Hematopoietic multipotent progenitor cell treated with erythropoietin and hydrocortisone succinate and interleukin-3 and kit ligand, for 6 days (in vitro differentiated cells): ENCODE measurements at regions not wholly inside any gene's neighbourhood (a gene's known extent, or its start where the extent isn't known, plus 50 kb on each side); places are given as distances from the start of the nearest gene placed in this dataset.
A peak's percentile ranks its signal among the peaks of the same experiment; 100 is the strongest.

Experiments
- DNase-seq: peaks from one replicate; pipeline ENCODE4 v3.0.0-alpha.2; 2015

- DNase-seq: no peak
Observed at GRCh38 chr11:33615751-33616150, 84.9 kb downstream of the C11orf91 start.

DNA sequence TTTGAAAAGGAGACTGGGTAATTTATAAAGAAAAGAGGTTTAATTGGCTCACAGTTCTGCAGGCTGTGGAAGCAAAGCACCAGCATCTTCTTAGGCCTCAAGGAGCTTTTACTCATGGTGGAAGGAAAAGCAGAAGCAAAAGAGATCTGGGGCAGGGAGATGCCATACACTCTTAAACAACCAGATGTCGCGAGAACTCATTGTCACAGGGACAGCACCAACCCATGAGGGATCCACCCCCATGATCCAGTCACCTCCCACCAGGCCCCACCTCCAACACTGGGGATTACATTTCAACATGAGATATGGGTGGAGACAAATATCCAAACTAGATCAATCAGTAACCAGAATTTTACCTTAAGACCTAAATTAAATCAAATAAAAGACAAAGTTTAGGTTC is 87.2 kb downstream of the C11orf91 start:
- no peak for DNase-seq

DNA sequence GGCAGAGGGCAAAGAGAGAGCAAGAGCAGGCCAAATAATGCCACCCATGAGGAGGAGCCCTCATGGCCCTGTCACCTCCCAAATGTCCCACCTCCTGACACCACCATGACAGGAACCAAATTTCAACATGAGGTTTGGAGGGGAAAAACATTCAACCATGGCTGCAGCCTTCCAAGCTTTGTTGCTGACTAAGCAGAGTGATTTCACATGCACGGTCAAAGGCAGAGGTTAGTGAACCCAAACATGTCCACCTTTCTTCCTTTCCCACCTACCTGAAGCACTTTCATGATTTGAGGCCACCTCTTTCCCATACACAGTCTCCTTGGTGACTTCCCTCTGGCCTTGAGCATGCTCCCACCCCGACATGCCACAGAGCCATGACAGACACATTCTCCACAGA is 89.7 kb downstream of the C11orf91 start:
- DNase-seq: no peak

DNA sequence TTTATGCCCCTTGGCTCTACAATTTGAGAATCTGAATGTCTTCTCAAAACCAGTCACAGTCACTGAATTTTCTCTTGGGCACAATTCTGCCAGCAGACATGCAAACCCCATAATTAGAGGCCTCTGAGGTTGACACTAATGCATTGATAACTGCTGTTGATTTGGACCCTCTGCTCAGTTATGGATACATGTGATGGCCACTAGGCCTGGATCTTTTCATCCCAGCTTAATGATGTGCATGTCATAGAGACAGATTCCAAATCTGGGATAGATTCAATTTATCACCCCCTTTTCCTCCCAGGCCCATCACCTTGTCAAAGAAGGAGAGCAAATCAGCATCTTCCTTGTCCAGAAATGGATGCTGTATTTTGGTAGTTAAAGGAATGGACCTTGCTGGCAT is 92.2 kb downstream of the C11orf91 start:
- DNase-seq: no peak

- DNase-seq: no peak
Observed at GRCh38 chr11:33606762-33607161, 93.9 kb downstream of the C11orf91 start.

- no peak for DNase-seq
Observed at GRCh38 chr11:33605703-33606102, 94.9 kb downstream of the C11orf91 start.

DNA sequence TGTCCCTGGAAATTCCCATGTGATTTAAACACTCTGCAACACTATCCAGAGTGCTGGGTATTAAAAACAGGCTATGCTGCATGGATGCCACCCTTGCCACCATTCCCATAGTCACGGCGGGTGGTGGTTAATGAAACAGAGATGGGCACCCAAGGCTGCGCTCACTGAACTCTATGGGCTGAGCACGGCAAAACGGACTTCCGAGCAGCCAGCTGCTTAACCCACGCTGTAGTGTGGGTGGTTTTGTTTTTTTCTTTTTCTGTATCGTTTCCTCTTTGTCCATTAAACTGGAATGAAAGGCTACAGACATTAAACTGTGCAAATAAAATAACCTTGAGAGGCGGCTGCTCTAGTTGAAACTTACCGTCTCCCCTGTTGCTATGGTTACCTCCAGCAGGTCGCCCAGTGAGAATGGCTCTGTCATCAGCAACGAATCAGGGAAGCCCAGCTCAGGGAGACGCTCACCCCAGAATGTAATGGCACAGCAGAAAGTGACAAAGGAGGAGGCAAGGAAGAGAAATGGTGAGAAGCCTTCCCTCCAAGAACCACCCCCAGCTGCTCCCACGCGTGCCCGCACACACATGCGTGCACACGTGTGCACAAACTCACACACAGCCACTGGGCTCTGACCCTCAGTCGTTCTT is 102.1 kb downstream of the C11orf91 start:
- DNase-seq: no peak

- no peak for DNase-seq
Observed at GRCh38 chr11:33594188-33594587, 106.4 kb downstream of the C11orf91 start.

DNA sequence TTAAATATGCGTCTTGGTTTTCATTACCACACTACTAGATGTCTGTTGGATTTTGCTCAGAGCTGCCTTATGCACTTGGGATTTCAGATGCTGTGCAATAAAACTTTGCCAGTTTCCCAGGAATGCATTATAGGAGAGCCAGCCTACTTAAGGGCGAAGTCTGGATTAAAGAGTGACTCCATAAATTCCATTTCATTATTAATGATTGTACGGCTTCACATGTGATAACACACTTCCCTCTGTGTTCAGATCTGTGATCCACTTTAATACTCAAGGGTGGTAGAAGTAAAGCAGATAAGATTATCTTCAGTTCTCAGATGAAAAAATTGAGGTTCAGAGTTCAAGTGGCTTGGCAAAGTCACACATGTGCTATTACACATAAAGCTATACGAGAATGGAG is 110.2 kb downstream of the C11orf91 start:
- no peak for DNase-seq

DNA sequence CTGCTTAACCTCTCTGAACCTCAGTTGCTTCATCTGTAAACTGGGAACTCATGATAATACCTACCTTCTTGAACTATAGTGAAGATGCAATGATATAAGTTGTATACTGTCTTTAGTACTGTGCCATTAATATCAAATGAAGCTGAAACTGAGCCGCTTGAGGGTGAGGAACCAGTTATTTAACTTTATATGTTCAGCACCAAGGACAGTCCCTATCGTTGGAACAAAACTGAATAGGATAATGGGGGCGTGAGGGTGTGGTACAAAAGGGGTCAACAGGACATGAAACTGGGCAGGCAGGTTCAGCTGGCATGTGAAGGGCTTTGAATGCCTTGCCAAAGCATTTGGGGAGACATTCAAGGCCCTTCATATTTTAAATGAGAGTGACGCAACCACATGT is 112.6 kb downstream of the C11orf91 start:
- DNase-seq: peak; percentile 4

DNA sequence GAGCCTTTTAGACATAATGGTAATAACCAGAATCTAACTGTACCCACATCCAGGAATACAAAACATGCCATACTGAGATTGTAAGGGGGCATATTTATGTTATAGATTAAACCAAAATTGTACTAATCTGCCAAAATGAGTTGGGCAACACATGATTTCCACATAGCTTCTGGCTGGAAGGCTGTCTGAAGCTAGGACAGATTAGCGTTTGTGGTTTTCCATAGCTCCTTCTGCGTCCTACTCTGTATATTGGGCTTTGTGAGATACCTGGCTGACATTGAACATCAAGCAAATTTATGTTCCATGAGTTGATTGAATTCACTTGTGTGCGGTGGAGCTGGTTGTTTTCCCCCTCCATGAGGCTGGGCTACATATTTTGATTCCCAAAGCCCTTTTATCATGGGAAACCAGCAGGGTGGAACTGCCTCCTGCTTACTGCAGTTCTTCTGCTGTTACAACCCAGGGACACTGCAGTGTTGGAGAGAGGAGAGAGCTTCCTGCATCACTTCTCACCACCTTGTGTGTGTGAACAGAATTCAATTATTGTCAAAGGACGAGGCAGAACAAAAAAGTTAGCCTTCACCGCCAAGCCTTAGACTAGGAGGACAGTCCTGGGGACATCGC is 114.9 kb downstream of the C11orf91 start:
- no peak for DNase-seq

- no peak for DNase-seq
Observed at GRCh38 chr11:33582636-33583325, 117.8 kb downstream of the C11orf91 start.

DNA sequence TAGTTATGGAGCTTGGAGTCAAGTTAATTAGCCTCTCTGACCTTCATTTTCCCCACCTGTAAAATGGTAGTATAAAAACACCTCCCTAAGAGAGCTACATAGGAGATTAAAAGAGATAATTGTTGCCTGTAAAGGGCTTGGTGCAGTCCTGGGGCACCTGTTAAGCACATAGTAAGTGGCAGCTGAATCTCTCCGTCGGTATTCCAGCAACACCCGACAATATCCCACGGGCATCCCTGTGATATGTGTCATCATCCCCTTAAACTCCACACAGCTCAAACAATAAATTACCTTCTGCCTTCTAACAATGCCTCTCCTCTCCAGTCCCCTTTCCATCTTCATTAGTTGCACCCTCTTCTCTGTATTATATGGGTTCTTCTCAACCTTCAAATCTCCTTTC is 121.5 kb downstream of the C11orf91 start:
- DNase-seq: no peak

GRCh38 chr11:33577204-33577603 is 123.4 kb downstream of the C11orf91 start:
- no peak for DNase-seq

GRCh38 chr11:33575311-33575710 is 125.3 kb downstream of the C11orf91 start:
- DNase-seq: no peak

DNA sequence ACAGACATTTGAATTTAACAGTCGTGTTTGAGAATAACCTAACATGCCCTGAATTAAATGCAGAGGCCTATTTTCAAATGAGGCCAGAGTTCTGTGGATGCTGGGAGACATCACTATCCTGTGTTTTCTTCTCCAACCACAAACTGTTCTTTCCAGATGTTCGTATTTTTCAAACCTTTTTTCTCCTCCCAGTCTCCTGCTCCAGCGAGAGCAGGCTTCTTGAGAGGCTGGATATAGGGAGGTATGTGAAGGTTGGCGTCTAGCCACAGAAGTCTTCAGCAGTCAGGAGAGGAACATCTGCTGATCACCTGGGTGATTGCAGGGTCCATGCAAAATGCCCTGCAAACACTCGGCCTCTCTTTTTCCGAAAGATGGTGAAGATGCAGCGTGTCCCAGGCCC is 126.3 kb downstream of the C11orf91 start:
- DNase-seq: no peak

DNA sequence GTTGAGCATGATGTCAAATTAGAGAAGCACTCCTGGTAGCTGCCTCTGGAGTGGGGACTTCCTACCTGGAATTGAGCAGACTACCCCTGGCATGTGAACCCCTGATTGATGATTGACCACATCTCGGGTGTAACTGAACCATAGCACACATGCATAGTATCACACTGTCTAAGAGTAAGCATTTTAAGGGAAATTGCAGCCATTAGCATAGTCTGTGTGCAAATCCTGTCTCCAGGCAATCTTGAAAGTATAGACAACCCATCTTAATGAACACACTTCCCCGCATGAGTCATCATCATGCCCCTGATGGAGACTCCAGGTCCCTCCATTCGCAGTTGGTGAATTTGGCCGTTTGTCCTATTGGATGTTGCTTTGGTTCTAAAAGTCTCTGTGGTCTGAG is 131.3 kb downstream of the C11orf91 start:
- no peak for DNase-seq

DNA sequence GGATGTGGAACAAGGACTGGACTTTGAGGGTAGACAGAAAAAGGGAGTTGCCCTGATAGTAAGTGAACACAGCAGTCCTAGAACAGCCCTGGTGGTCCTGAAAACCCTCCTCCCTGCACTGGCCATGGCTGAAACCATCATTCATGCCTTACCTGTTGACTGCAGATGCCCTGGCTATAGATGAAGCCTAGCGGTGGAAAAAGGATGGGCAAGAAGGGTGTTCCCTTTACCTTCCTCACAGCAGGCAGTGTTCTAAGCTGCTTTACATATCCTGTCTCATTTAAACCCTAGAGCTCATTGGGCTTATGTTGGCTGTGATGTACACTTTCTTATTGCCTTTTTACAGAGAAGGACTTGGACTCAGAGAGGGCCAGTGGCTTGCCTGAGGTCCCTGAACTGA is 133.6 kb downstream of the C11orf91 start:
- DNase-seq: no peak

GRCh38 chr11:33564856-33565453 is 135.7 kb downstream of the C11orf91 start:
- DNase-seq: no peak

DNA sequence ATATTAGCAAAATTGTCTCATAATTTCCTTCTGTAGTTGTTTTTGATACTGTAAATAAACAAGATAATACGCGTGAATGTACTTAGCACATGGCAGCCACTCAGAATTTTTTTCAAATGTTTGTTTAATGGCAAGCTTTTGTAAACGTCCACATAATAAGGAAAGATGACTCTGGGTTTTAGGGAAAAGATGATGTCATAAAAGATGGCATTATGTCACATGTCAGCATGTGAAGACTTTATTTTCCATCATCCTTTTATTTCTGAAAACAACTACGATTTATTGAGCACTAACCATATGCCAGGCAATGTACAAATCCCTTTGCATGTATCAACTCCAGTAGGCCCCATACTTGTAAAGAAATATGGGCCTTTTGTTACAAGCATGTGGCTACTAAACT is 139.9 kb downstream of the C11orf91 start:
- DNase-seq: no peak

DNA sequence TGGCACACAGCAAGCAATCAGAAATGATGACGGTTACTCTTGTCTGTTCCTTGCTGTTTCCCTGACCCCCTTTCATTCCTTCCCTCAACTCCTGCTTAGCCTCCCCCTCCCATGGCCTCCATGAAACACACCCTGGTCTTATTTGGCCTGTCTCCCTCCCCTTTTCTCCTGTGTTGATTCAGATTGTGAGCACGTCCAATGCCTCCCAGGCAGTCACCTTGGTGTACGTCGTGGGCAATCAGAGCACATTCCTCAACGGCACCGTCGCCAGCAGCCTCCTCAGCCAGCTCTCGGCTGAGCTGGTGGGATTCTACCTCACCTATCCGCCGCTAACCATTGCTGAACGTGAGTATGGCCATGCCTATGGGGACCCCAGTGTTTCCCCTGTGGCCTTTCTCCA is 141.1 kb downstream of the C11orf91 start:
- no peak for DNase-seq

- DNase-seq: no peak
Observed at GRCh38 chr11:33558097-33558496, 142.5 kb downstream of the C11orf91 start.

DNA sequence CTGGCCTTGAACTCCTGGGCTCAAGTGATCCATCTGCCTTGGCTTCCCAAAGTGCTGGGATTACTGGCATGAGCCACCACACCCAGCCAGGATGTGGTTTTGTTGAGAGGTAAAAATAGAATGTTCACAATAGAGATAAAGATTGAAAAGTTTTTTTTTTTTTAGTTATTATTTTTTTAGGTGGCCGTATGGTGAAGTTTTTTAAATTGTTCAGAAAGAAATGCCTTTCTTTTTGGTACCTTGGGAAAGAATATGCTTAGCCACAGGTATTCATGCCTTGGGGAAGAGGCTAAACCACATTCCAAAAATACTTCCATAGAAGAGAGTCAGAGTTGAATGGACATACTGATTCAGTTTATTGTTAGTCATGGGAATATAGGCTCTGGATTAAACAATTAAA is 143.4 kb downstream of the C11orf91 start:
- DNase-seq: no peak

GRCh38 chr11:33554219-33554618 is 146.4 kb downstream of the C11orf91 start:
- DNase-seq: no peak
